NCI-H2029 treated with DMSO at 0.1 percent for 48 hours (cell line): ENCODE measurements at regions not wholly inside any gene's neighbourhood (a gene's known extent, or its start where the extent isn't known, plus 50 kb on each side); places are given as distances from the start of the nearest gene placed in this dataset.

Experiments
- DNase-seq: peaks from one replicate; lab custom pipeline; 2025; lab: John Stamatoyannopoulos, UW

DNA sequence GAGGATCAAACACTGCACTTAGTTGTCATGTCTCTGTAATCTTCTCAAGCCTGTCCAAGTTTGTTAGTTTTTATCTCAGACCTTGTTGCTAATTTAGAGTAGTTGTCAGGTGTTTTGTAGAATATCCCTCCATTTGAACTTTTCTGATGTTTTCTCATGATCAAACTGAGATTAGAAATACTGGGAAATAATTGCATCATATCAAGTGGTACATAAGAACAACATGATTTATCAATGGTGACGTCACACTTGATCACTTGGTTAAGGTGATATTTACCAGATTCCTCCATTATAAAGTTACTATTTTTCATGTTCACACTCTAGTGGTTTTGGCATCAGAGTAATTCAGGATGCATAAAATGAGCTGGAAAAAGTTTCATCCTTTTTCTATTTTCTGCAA lies 1182.4 kb upstream of the ZEB2 start:
- DNase-seq = no peak

DNA sequence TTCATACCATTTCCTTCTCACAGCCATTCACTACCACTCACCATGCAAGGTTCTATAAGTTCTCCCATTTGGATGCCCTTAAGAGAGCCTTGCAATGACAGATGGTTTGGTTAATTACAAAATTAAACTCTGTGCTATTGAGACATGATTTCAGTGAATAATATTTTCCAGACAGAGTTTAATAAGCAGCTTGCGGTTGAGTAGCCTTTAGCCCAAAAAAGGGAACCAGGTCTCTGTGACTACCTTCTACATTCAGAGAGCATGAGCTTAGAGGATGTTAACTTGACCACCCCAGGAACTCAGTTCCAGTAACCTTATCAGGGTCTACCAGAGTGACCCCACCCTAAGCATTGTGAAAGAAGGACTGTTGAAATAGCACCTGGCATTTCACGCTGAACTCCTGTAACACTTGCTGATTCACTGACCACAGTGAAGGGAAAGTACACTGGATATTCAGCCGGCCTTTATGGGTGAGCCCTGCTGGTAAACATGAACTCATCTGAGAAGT lies 1173.1 kb upstream of the ZEB2 start:
- no peak for DNase-seq

GRCh38 chr2:145691659-145692058 lies 1171.7 kb upstream of the ZEB2 start:
- DNase-seq = no peak

DNA sequence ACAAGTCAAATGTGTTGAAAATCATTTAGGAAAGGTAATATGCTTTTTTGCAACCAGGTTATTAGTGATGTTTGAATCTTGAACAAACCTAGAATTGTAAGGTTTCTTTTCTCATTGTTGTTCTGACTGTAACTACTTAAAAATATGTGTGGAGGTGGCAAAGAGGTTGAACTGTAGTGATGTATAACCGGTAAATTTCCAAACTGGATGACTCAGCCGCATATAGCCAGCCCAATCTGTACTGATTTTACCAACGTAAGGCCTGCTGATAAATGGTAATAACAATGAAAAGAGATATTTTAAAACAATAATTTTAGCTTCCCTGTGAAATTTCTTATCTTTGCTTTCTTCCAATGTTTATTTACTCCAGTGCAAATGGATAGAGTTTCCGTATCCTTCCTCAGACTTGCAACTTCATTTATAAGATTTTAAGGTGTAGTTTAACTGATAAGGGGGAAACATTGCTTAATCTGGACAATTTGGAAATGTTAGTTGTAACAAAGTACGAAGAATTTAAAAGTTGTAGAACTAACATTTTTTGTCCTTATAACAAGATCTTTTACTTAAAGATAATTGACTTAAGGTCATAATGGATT lies 1170.4 kb upstream of the ZEB2 start:
- no peak for DNase-seq

GRCh38 chr2:145689277-145689676 lies 1169.4 kb upstream of the ZEB2 start:
- no peak for DNase-seq

- no peak for DNase-seq
Observed at GRCh38 chr2:145688156-145688555, 1168.2 kb upstream of the ZEB2 start.

DNA sequence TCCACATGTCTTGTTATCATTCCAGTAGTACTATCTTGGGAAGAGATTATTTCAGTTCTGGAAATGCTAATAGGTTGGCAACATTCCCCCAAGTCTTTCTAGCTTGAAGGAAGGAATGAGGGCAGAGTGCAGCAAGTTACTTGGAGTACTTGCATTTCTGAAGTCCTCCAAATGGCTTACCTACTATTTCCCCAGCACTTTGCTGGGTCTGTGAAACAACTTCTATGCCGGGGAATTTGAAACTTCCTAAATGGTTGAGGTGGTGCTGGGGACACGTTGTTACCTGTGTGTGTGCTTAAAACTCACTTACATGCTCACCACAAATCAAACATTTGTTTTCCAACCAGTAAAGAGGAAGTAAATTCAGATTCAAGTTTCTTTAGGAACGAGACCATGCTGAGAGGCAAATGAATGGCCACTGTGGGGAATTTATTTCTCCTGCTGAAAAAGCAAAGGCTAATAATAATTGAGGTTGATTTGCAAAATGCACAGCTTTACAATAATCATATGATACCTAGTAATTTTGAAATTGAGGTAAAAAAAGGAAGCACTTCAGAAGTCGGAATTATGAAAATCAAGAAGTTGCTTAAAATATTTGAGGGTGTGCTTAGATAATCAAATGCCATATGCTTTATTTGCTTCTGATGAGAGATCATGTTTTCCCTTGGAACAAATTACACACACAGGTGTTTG lies 1167.7 kb upstream of the ZEB2 start:
- DNase-seq = no peak

- no peak for DNase-seq
Observed at GRCh38 chr2:145685383-145686050, 1165.6 kb upstream of the ZEB2 start.

DNA sequence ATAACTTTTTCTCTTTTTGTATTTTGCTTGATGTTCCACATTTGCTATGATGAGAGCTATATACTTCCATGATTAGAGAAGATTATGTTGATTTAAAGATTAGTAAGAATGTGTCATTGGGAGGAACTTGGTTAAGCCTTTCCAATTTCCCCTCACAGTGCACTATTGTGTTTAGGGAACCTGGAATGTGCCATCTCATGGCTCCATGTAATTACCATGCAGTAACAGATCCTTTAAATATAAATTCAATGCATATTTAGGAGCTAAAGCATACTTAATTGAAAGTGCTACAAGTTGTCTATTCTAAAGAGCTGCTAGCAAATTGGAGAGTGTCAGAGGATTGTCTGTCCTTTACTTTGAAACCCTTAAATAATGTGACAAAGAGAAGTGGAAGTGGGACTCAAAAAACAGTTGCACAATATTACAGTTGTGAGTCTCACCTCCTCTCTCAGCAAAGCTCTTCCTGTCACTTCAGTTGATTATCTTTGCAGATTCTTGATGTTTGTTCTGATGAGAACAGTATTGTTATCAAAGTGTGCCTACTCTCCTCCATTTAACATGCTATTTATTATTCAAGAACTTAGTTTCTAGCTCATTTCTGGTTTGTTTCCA lies 1162.7 kb upstream of the ZEB2 start:
- DNase-seq = no peak

- DNase-seq = no peak
Observed at GRCh38 chr2:145680276-145680675, 1160.4 kb upstream of the ZEB2 start.

GRCh38 chr2:145677371-145677770 lies 1157.5 kb upstream of the ZEB2 start:
- no peak for DNase-seq

DNA sequence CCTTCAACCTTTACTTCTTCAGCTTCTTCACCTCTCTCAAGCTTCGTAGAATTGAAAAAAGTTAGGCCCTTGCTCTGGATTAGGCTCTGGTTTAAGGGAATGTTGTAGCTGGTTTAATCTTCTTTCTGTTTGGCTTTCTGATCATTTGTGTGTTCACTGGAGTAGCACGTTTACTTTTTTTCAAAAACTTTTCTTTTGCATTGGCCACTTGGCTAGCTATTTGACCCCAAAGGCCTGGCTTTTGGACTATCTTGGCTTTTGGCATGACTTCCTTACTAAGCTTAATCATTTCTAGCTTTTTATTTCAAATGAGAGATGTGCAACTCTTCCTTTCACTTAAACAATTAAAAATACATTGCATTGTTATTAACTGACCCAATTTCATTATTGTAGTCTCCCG lies 1154.8 kb upstream of the ZEB2 start:
- DNase-seq = no peak

- no peak for DNase-seq
Observed at GRCh38 chr2:145669301-145669700, 1149.4 kb upstream of the ZEB2 start.

- DNase-seq = no peak
Observed at GRCh38 chr2:145666552-145666951, 1146.6 kb upstream of the ZEB2 start.

DNA sequence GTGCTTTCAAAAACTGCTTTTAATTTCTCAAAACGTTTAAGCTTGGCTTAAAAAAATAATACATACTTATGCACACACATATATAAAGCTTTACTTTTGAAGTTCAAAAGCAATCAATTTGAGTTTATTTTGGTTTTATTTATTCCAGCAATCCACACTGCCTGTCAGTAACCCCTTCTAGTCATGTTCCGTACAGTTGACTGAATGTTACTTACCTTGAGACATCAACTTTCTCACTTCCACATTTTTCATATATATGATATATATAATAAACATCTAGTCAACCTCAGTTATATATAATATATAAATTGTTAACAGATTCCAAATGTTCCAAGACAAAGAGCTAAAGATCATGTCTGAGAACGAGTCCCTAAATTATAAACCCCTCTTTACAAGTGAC lies 1137.3 kb upstream of the ZEB2 start:
- DNase-seq = no peak

GRCh38 chr2:145655165-145655765 lies 1135.3 kb upstream of the ZEB2 start:
- DNase-seq = no peak

GRCh38 chr2:145654746-145655145 lies 1134.8 kb upstream of the ZEB2 start:
- no peak for DNase-seq

GRCh38 chr2:145654156-145654555 lies 1134.2 kb upstream of the ZEB2 start:
- no peak for DNase-seq

- no peak for DNase-seq
Observed at GRCh38 chr2:145653553-145653952, 1133.6 kb upstream of the ZEB2 start.

GRCh38 chr2:145652571-145653545 lies 1132.9 kb upstream of the ZEB2 start:
- DNase-seq = no peak

- no peak for DNase-seq
Observed at GRCh38 chr2:145652036-145652435, 1132.1 kb upstream of the ZEB2 start.
